ENCODE measurements at regions not wholly inside any gene's neighbourhood (a gene's known extent, or its start where the extent isn't known, plus 50 kb on each side); places are given as distances from the start of the nearest gene placed in this dataset.

- H3K4me3 ChIP-seq (replicated peaks; ENCODE audit: low read depth, low read length), result no peak overlapping the region
- TF ChIP-seq CTCF (IDR thresholded peaks at IDR 0.05; ENCODE audit: low read depth, low read length, missing control alignments), result no peak
- DNase-seq (ENCODE audit: extremely low read depth, low read depth), result no peak
Observed at GRCh38 chr19:28815257-28815656, 397.7 kb downstream of the UQCRFS1 start.

- no peak overlapping the region for H3K4me3 ChIP-seq (replicated peaks; ENCODE audit: low read depth, low read length)
- DNase-seq (ENCODE audit: extremely low read depth, low read depth), result no peak
- TF ChIP-seq CTCF (IDR thresholded peaks at IDR 0.05; ENCODE audit: low read depth, low read length, missing control alignments), result no peak
Observed at GRCh38 chr19:28794301-28794700, 418.6 kb downstream of the UQCRFS1 start.

GRCh38 chr19:28793391-28794168 lies 419.4 kb downstream of the UQCRFS1 start:
- no peak for TF ChIP-seq CTCF (IDR thresholded peaks at IDR 0.05; ENCODE audit: low read depth, low read length, missing control alignments)
- no peak for DNase-seq (ENCODE audit: extremely low read depth, low read depth)
- no peak overlapping the region for H3K4me3 ChIP-seq (replicated peaks; ENCODE audit: low read depth, low read length)

GRCh38 chr19:28785971-28786370 lies 427.0 kb downstream of the UQCRFS1 start:
- no peak overlapping the region for H3K4me3 ChIP-seq (replicated peaks; ENCODE audit: low read depth, low read length)
- no peak for DNase-seq (ENCODE audit: extremely low read depth, low read depth)
- no peak for TF ChIP-seq CTCF (IDR thresholded peaks at IDR 0.05; ENCODE audit: low read depth, low read length, missing control alignments)

GRCh38 chr19:28764066-28764465 lies 448.9 kb downstream of the UQCRFS1 start:
- no peak overlapping the region for H3K4me3 ChIP-seq (replicated peaks; ENCODE audit: low read depth, low read length)
- TF ChIP-seq CTCF (IDR thresholded peaks at IDR 0.05; ENCODE audit: low read depth, low read length, missing control alignments), result no peak
- DNase-seq (ENCODE audit: extremely low read depth, low read depth), result no peak

GRCh38 chr19:28746478-28746877 lies 466.5 kb downstream of the UQCRFS1 start:
- no peak overlapping the region for H3K4me3 ChIP-seq (replicated peaks; ENCODE audit: low read depth, low read length)
- TF ChIP-seq CTCF (IDR thresholded peaks at IDR 0.05; ENCODE audit: low read depth, low read length, missing control alignments), result no peak
- DNase-seq (ENCODE audit: extremely low read depth, low read depth), result no peak

- TF ChIP-seq CTCF (IDR thresholded peaks at IDR 0.05; ENCODE audit: low read depth, low read length, missing control alignments), result no peak
- H3K4me3 ChIP-seq (replicated peaks; ENCODE audit: low read depth, low read length), result no peak overlapping the region
- DNase-seq (ENCODE audit: extremely low read depth, low read depth), result no peak
Observed at GRCh38 chr19:28744943-28745342, 468.0 kb downstream of the UQCRFS1 start.
